ENCODE measurements at regions not wholly inside any gene's neighbourhood (a gene's known extent, or its start where the extent isn't known, plus 50 kb on each side); places are given as distances from the start of the nearest gene placed in this dataset.

DNA sequence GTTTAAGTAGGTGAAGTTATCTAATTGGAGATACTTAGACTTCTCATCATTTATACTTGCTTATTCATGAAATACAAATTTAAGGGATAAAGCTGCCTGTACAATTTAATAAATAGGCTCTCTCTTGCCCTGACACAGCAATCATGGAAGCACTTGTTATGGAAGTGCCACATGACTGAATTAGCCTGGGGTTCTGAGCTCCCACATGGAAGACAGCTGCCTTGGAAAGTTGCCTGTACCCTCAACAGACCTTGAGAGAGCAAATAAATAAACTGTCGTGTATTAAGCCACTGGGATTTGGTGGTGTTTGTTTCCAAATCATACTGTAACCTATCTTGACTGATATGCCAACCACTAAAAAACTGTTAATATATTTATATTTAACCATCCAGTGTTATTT lies 87.0 kb upstream of the RSPO3 start:
- Histone ChIP-seq H3K27me3 (no peaks in the 10 kb centered on the region), H3K4me3 (no peak overlapping the region), H3K36me3 (no peaks in the 10 kb centered on the region), H3K27ac (no peak overlapping the region), H3K4me1 (no peaks in the 10 kb centered on the region), H3K9me3 (no peaks in the 10 kb centered on the region)
- ATAC-seq = no peak
- 51 to 65% methylated on average over 1 of the region's 1 CpG for WGBS, 2 donors
- intact Hi-C loops (cut with DNase I) = no loop called here
- DNase-seq = no peak
- TF ChIP-seq CTCF (IDR thresholded peaks at IDR 0.05) = no peak

DNA sequence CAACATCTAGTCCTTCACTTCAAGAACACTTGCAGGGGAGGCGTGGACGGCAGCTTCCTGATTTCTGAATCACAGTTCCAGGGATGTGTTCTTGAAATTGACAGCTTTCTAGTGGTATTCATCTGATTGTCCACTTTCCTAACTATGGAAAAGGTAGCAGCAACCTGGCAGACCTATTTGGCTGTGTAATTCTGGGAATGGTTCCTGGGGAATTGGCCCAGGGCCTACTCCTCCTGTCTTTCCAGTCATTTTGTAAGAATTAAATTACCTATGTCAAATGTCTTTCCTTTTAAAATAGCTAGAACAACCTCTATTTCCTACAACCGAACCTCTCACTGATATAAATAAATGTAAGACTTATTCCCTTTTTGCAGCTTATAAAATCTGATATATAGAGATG lies 85.5 kb upstream of the RSPO3 start:
- WGBS, 2 donors = 84 to 88% methylated on average over 3 of the region's 3 CpGs
- Histone ChIP-seq H3K27ac (no peak overlapping the region), H3K4me3 (no peak overlapping the region), H3K9me3 (no peaks in the 10 kb centered on the region), H3K27me3 (no peaks in the 10 kb centered on the region), H3K4me1 (no peaks in the 10 kb centered on the region), H3K36me3 (no peaks in the 10 kb centered on the region)
- intact Hi-C loops (cut with DNase I) = no loop called here
- ATAC-seq = no peak
- TF ChIP-seq CTCF (IDR thresholded peaks at IDR 0.05) = no peak
- DNase-seq = no peak

DNA sequence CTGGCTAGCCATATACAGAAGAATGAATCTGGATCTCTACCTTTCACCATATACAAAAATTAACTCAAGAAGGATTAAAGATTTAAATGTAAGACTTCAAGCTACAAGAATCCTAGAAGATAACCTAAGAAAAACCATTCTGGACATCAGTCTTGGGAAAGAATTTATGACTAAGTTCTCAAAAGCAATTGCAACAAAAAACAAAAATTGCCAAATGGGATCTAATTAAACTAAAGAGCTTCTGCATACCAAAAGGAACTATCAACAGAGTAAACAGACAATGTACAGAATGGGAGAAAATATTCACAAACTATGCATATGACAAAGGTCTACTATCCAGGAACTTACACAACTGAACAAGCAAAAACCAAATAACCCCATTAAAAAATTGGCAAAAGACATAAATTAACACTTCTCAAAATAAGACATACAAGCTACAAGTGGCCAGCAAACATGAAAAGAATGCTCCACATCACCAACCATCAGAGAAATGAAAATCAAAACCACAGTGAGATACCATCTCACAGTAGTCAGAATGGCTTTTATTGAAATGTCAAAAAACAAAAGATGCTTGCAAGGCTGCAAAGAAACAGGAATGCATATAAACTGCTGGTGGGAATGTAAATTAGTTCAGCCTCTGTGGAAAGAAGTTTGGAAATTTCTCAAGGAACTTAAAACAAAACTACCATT lies 66.8 kb upstream of the RSPO3 start:
- Histone ChIP-seq H3K4me3 (no peak overlapping the region), H3K27me3 (no peaks in the 10 kb centered on the region), H3K36me3 (no peaks in the 10 kb centered on the region), H3K9me3 (peaks cover 0 to 27% (median 3%) of the 10 kb centered on the region in 11 donors), H3K27ac (no peak overlapping the region), H3K4me1 (no peaks in the 10 kb centered on the region)
- intact Hi-C loops (cut with DNase I) = no loop called here
- ATAC-seq (no peak), DNase-seq (no peak)
- TF ChIP-seq CTCF (IDR thresholded peaks at IDR 0.05) = no peak

- intact Hi-C loops (cut with DNase I) = no loop called here
- ATAC-seq (no peak), DNase-seq (no peak)
- H3K27ac ChIP-seq = no peak overlapping the region
- H3K9me3 ChIP-seq = peaks cover 0 to 25% (median 6%) of the 10 kb centered on the region in 11 donors
- H3K36me3 ChIP-seq = no peaks in the 10 kb centered on the region
- no peaks in the 10 kb centered on the region for H3K4me1 ChIP-seq
- H3K4me3 ChIP-seq = no peak overlapping the region
- WGBS, 2 donors = 51 to 53% methylated on average over 2 of the region's 2 CpGs
- H3K27me3 ChIP-seq = no peaks in the 10 kb centered on the region
- TF ChIP-seq CTCF (IDR thresholded peaks at IDR 0.05) = no peak
Observed at GRCh38 chr6:127053032-127053874, 65.2 kb upstream of the RSPO3 start.

All from heart right ventricle (tissue), 16 donors.